Gastrocnemius medialis (tissue), 4 donors: ENCODE measurements at regions not wholly inside any gene's neighbourhood (a gene's known extent, or its start where the extent isn't known, plus 50 kb on each side); places are given as distances from the start of the nearest gene placed in this dataset.

Experiments used
- ATAC-seq, 2 donors: fragments of 150-250 bp; one replicate each; pipeline ENCODE4 v1.9.1; 2016
- DNase-seq, 2 donors: peaks; one replicate each; pipeline ENCODE4 v3.0.0-alpha.2; 2019
- H3K27ac ChIP-seq, 4 donors: fragments of 200-600 bp; sonication (generic); 1 replicate in 1 of 4; 2 replicates in 3 of 4; pipeline ENCODE4 v1.5.1; 2016 to 2018; ENCODE audit warnings: mild to moderate bottlenecking in 2 of 4, moderate library complexity in 1 of 4
- H3K27me3 ChIP-seq, 3 donors: fragments of 200-600 bp; sonication (generic) in 2 of 3; 1 replicate in 1 of 3; 2 replicates in 2 of 3; pipeline versions ENCODE4 v1.5.1 to v1.6.0; 2016 to 2019; ENCODE audit warnings: mild to moderate bottlenecking in 1 of 3, moderate library complexity in 1 of 3
- H3K36me3 ChIP-seq, 2 donors: fragments of 200-600 bp; sonication (generic) in 1 of 2; one replicate each; pipeline ENCODE4 v1.5.1; 2017 to 2018
- H3K4me1 ChIP-seq, 2 donors: fragments of 200-600 bp; sonication (generic) in 1 of 2; one replicate each; pipeline ENCODE4 v1.5.1; 2016 to 2017; ENCODE audit warnings: mild to moderate bottlenecking in 2 of 2
- H3K4me3 ChIP-seq, 4 donors: fragments of 200-600 bp; sonication (generic) in 3 of 4; 1 replicate in 1 of 4; 2 replicates in 3 of 4; pipeline ENCODE4 v1.5.1; 2016 to 2019; ENCODE audit warnings: mild to moderate bottlenecking in 2 of 4
- H3K9me3 ChIP-seq, 3 donors: fragments of 200-600 bp; sonication (generic) in 2 of 3; 1 replicate in 1 of 3; 2 replicates in 2 of 3; pipeline ENCODE4 v1.5.1; 2016 to 2019
- POLR2A ChIP-seq, 2 donors: fragments of 450-650 bp; IDR thresholded peaks; one replicate each; pipeline ENCODE4 v1.6.1; 2017; ENCODE audit warnings: antibody characterized with exemption in 2 of 2, mild to moderate bottlenecking in 2 of 2, moderate library complexity in 2 of 2
- in situ Hi-C, 4 donors: fragments of 200-750 bp; cut with MboI; loops; one replicate each; pipeline versions ENCODE4 v1.15.0 to v1.8.0; 2017; ENCODE audit warnings: low sequenced_read_pairs in 4 of 4
- intact Hi-C: fragments of 100-400 bp; cut with DNase I; formaldehyde crosslinking; loops from one replicate; pipeline ENCODE4 v1.15.1; 2023; ENCODE audit warnings: low total_unique reads
- TF ChIP-seq, protein P1 (sequence below), 5 experiments: fragments of 450-650 bp in 3 of 5; fragments of 200-600 bp in 2 of 5; sonication (generic) in 2 of 5; IDR thresholded peaks in 4 of 5; conservative IDR thresholded peaks in 1 of 5; 1 replicate in 4 of 5; 2 replicates in 1 of 5; pipeline ENCODE4 v1.5.1; 2016 to 2019; ENCODE audit warnings: antibody characterized with exemption in 5 of 5, mild to moderate bottlenecking in 3 of 5, moderate library complexity in 3 of 5

GRCh38 chr5:4533457-4534105, 606.5 kb upstream of the ADAMTS16 start:
- DNase-seq (no peak), ATAC-seq (no peak)
- in situ Hi-C loops: no loop called here
- intact Hi-C loops: no loop called here
- H3K27ac ChIP-seq: no peak overlapping the region
- H3K9me3 ChIP-seq: no peaks in the 10 kb centered on the region
- H3K4me1 ChIP-seq: no peaks in the 10 kb centered on the region
- no peak overlapping the region for H3K4me3 ChIP-seq
- H3K27me3 ChIP-seq: no peaks in the 10 kb centered on the region
- TF ChIP-seq POLR2A (IDR thresholded peaks at IDR 0.05): no peak
- TF ChIP-seq, protein P1, sequence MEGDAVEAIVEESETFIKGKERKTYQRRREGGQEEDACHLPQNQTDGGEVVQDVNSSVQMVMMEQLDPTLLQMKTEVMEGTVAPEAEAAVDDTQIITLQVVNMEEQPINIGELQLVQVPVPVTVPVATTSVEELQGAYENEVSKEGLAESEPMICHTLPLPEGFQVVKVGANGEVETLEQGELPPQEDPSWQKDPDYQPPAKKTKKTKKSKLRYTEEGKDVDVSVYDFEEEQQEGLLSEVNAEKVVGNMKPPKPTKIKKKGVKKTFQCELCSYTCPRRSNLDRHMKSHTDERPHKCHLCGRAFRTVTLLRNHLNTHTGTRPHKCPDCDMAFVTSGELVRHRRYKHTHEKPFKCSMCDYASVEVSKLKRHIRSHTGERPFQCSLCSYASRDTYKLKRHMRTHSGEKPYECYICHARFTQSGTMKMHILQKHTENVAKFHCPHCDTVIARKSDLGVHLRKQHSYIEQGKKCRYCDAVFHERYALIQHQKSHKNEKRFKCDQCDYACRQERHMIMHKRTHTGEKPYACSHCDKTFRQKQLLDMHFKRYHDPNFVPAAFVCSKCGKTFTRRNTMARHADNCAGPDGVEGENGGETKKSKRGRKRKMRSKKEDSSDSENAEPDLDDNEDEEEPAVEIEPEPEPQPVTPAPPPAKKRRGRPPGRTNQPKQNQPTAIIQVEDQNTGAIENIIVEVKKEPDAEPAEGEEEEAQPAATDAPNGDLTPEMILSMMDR (IDR thresholded peaks at IDR 0.05 in 4 of 5, conservative IDR thresholded peaks at IDR 0.05 in 1 of 5): no peak
- no peaks in the 10 kb centered on the region for H3K36me3 ChIP-seq

GRCh38 chr5:4537489-4537888, 602.6 kb upstream of the ADAMTS16 start:
- Histone ChIP-seq H3K9me3 (no peaks in the 10 kb centered on the region), H3K27me3 (no peaks in the 10 kb centered on the region), H3K4me1 (no peaks in the 10 kb centered on the region), H3K4me3 (no peak overlapping the region), H3K27ac (no peak overlapping the region), H3K36me3 (no peaks in the 10 kb centered on the region)
- ATAC-seq (no peak), DNase-seq (no peak)
- intact Hi-C loops: no loop called here
- in situ Hi-C loops: no loop called here
- TF ChIP-seq POLR2A (IDR thresholded peaks at IDR 0.05): no peak
- TF ChIP-seq, protein P1 (IDR thresholded peaks at IDR 0.05 in 4 of 5, conservative IDR thresholded peaks at IDR 0.05 in 1 of 5): no peak

DNA sequence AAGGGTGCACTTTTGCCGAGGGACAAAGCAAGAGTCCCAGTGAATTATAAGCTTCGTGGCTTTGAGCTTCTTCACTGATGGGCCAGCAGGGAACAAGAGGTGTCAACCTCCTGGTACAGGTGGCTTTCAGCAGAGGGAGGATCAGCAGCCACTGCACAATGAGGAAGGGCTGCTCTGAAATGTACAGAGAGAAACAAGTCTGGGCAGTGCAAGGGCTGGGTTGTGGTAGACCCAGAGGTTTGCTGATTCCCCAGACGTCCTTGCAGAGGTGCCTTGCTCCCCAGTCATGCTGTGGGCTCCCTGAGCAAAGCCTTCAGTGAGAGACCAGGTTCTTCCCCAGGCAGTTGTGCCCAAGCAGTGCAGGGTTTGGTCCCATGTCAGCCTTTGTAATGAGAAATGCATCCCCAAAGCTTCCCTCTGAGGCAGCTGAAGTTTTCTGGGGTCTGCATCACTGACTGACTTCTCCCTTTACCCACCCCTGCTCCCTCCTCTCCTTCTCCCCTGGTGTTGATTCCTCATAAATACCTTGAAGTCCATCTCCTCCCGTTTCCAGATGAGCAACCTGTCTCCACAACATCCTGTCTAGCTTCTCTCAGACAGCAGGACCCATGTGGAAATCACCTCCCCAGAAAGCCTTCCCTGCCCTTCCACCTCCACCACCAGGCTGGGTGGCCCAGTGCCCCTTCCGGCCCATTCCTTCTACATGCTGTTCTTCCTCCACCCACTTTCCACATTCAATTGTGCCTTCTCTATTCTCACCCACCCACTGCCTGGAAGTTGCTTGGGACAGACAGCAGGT, 599.6 kb upstream of the ADAMTS16 start:
- intact Hi-C loops (no loop called here), in situ Hi-C loops (no loop called here)
- Histone ChIP-seq H3K4me1 (no peaks in the 10 kb centered on the region), H3K27ac (no peak overlapping the region), H3K9me3 (no peaks in the 10 kb centered on the region), H3K36me3 (no peaks in the 10 kb centered on the region), H3K27me3 (no peaks in the 10 kb centered on the region), H3K4me3 (no peak overlapping the region)
- no peak for DNase-seq
- ATAC-seq: no peak
- TF ChIP-seq POLR2A (IDR thresholded peaks at IDR 0.05): no peak
- TF ChIP-seq, protein P1 (IDR thresholded peaks at IDR 0.05 in 4 of 5, conservative IDR thresholded peaks at IDR 0.05 in 1 of 5): no peak

- intact Hi-C loops: no loop called here
- Histone ChIP-seq H3K27me3 (no peaks in the 10 kb centered on the region), H3K36me3 (no peaks in the 10 kb centered on the region), H3K4me1 (no peaks in the 10 kb centered on the region), H3K9me3 (no peaks in the 10 kb centered on the region), H3K27ac (no peak overlapping the region), H3K4me3 (no peak overlapping the region)
- no peak for DNase-seq
- TF ChIP-seq, protein P1 (IDR thresholded peaks at IDR 0.05 in 4 of 5, conservative IDR thresholded peaks at IDR 0.05 in 1 of 5): no peak
- TF ChIP-seq POLR2A (IDR thresholded peaks at IDR 0.05): no peak
- in situ Hi-C loops: no loop called here
- no peak for ATAC-seq
Measured at GRCh38 chr5:4541334-4541733, 598.8 kb upstream of the ADAMTS16 start.
